ENCODE measurements at regions not wholly inside any gene's neighbourhood (a gene's known extent, or its start where the extent isn't known, plus 50 kb on each side); places are given as distances from the start of the nearest gene placed in this dataset.
"Not testable (repeated sequence)": the region's sequence is repeated elsewhere in the genome, so short reads cannot be mapped to it uniquely, and the experiment has no call there.

- peak; percentile 6 for DNase-seq
Observed at GRCh38 chr7:23938937-23939552, 229.0 kb downstream of the STK31 start.

- DNase-seq: not testable (repeated sequence)
Observed at GRCh38 chr7:23939747-23940146, 229.7 kb downstream of the STK31 start.

- no peak for DNase-seq
Observed at GRCh38 chr7:23941551-23941950, 231.5 kb downstream of the STK31 start.

- no peak for DNase-seq
Observed at GRCh38 chr7:23942032-23942431, 232.0 kb downstream of the STK31 start.

- no peak for DNase-seq
Observed at GRCh38 chr7:23944131-23944530, 234.1 kb downstream of the STK31 start.

GRCh38 chr7:23945472-23945871 is 235.5 kb downstream of the STK31 start:
- DNase-seq: no peak

GRCh38 chr7:23955145-23955544 is 245.1 kb downstream of the STK31 start:
- no peak for DNase-seq

- DNase-seq: no peak
Observed at GRCh38 chr7:23955600-23956149, 245.7 kb downstream of the STK31 start.

GRCh38 chr7:23956772-23957576 is 247.0 kb downstream of the STK31 start:
- no peak for DNase-seq

GRCh38 chr7:23959821-23960220 is 249.8 kb downstream of the STK31 start:
- DNase-seq: no peak

- no peak for DNase-seq
Observed at GRCh38 chr7:23960361-23960760, 250.3 kb downstream of the STK31 start.

GRCh38 chr7:23963461-23964165 is 253.6 kb downstream of the STK31 start:
- no peak for DNase-seq

GRCh38 chr7:23964715-23965114 is 254.7 kb downstream of the STK31 start:
- no peak for DNase-seq

GRCh38 chr7:23965296-23965695 is 255.3 kb downstream of the STK31 start:
- no peak for DNase-seq

- DNase-seq: no peak
Observed at GRCh38 chr7:23966941-23967340, 256.9 kb downstream of the STK31 start.

GRCh38 chr7:23967949-23968599 is 258.1 kb downstream of the STK31 start:
- DNase-seq: no peak

GRCh38 chr7:23968791-23969190 is 258.8 kb downstream of the STK31 start:
- DNase-seq: no peak

GRCh38 chr7:23969443-23969842 is 259.4 kb downstream of the STK31 start:
- no peak for DNase-seq

- no peak for DNase-seq
Observed at GRCh38 chr7:23970193-23970592, 260.2 kb downstream of the STK31 start.

GRCh38 chr7:23971031-23971430 is 261.0 kb downstream of the STK31 start:
- DNase-seq: no peak

- no peak for DNase-seq
Observed at GRCh38 chr7:23972057-23972456, 262.0 kb downstream of the STK31 start.

GRCh38 chr7:23973264-23973663 is 263.2 kb downstream of the STK31 start:
- no peak for DNase-seq

- no peak for DNase-seq
Observed at GRCh38 chr7:23980081-23980480, 270.1 kb downstream of the STK31 start.
